Trophoblast cell (in vitro differentiated cells and primary cell): ENCODE measurements at regions not wholly inside any gene's neighbourhood (a gene's known extent, or its start where the extent isn't known, plus 50 kb on each side); places are given as distances from the start of the nearest gene placed in this dataset.
A peak's percentile ranks its signal among the peaks of the same experiment; 100 is the strongest.

Experiments used
- DNase-seq, 2 donors: peaks; one replicate each; pipeline ENCODE4 v3.0.0-alpha.2; 2016
- H2AFZ ChIP-seq: 2 replicates; pipeline ENCODE4 v1.6.1; 2013; ENCODE audit warnings: low read length, moderate library complexity, mild to moderate bottlenecking; ENCODE audit not compliant: insufficient read depth, poor library complexity
- H2AK5ac ChIP-seq: 2 replicates; pipeline ENCODE4 v1.6.1; 2013; ENCODE audit warnings: mild to moderate bottlenecking, low read length
- H2BK120ac ChIP-seq: 2 replicates; pipeline ENCODE4 v1.6.1; 2013; ENCODE audit warnings: low read length, mild to moderate bottlenecking, moderate library complexity; ENCODE audit not compliant: insufficient read depth, poor library complexity
- H2BK12ac ChIP-seq: 2 replicates; pipeline ENCODE4 v1.6.1; 2013; ENCODE audit warnings: mild to moderate bottlenecking, low read length, moderate library complexity
- H2BK5ac ChIP-seq: 2 replicates; pipeline ENCODE4 v1.6.1; 2013; ENCODE audit warnings: low read length, low read depth, moderate library complexity, mild to moderate bottlenecking; ENCODE audit not compliant: poor library complexity
- H3K14ac ChIP-seq: 2 replicates; pipeline ENCODE4 v1.6.1; 2013; ENCODE audit warnings: mild to moderate bottlenecking, low read length
- H3K18ac ChIP-seq: 2 replicates; pipeline ENCODE4 v1.6.1; 2013; ENCODE audit warnings: mild to moderate bottlenecking, low read length
- H3K23ac ChIP-seq: 2 replicates; pipeline ENCODE4 v1.6.1; 2013; ENCODE audit warnings: low read length
- H3K27ac ChIP-seq: 2 replicates; pipeline ENCODE4 v1.5.1; 2013; ENCODE audit warnings: low read depth, mild to moderate bottlenecking, inconsistent platforms, low read length, moderate library complexity
- H3K27me3 ChIP-seq: 2 replicates; pipeline ENCODE4 v1.6.1; 2013; ENCODE audit warnings: inconsistent platforms, mild to moderate bottlenecking, low read length, moderate library complexity; ENCODE audit not compliant: insufficient read depth
- H3K36me3 ChIP-seq, 2 experiments: 1 replicate in 1 of 2; 2 replicates in 1 of 2; pipeline ENCODE4 v1.6.1; 2013; ENCODE audit warnings: low read length in 2 of 2, mild to moderate bottlenecking in 2 of 2, moderate library complexity in 1 of 2; ENCODE audit not compliant: insufficient read depth in 2 of 2, control insufficient read depth in 1 of 2
- H3K4ac ChIP-seq: 2 replicates; pipeline ENCODE4 v1.6.1; 2013; ENCODE audit warnings: low read depth, mild to moderate bottlenecking, low read length, moderate library complexity
- H3K4me1 ChIP-seq, 2 experiments: 1 replicate in 1 of 2; 2 replicates in 1 of 2; pipeline ENCODE4 v1.6.1; 2013; ENCODE audit warnings: low read length in 2 of 2, mild to moderate bottlenecking in 2 of 2, moderate library complexity in 1 of 2; ENCODE audit not compliant: insufficient read depth in 2 of 2, control insufficient read depth in 1 of 2
- H3K4me2 ChIP-seq: 2 replicates; pipeline ENCODE4 v1.6.1; 2013; ENCODE audit warnings: inconsistent platforms, mild to moderate bottlenecking, low read length, moderate library complexity
- H3K4me3 ChIP-seq: 2 replicates; pipeline ENCODE4 v1.5.1; 2013; ENCODE audit warnings: mild to moderate bottlenecking, low read depth, low read length, inconsistent platforms
- H3K79me1 ChIP-seq: one replicate; pipeline ENCODE4 v1.6.1; 2013; ENCODE audit warnings: low read length
- H3K79me2 ChIP-seq: 2 replicates; pipeline ENCODE4 v1.6.1; 2013; ENCODE audit warnings: low read length, mild to moderate bottlenecking; ENCODE audit not compliant: control insufficient read depth, insufficient read depth, poor library complexity
- H3K9ac ChIP-seq: 2 replicates; pipeline ENCODE4 v1.6.1; 2013; ENCODE audit warnings: mild to moderate bottlenecking, low read length
- H3K9me3 ChIP-seq: 2 replicates; pipeline ENCODE4 v1.6.1; 2013; ENCODE audit warnings: low read depth, mild to moderate bottlenecking, control low read depth, inconsistent platforms, low read length; ENCODE audit not compliant: insufficient read depth
- H4K12ac ChIP-seq: 2 replicates; pipeline ENCODE4 v1.6.1; 2013; ENCODE audit warnings: low read depth, mild to moderate bottlenecking, low read length, moderate library complexity
- H4K8ac ChIP-seq: 2 replicates; pipeline ENCODE4 v1.6.1; 2013; ENCODE audit warnings: low read depth, mild to moderate bottlenecking, low read length, moderate library complexity
- H4K91ac ChIP-seq: one replicate; pipeline ENCODE4 v1.6.1; 2013; ENCODE audit warnings: low read depth, mild to moderate bottlenecking, low read length, moderate library complexity
- WGBS: extraction: QIAGEN DNeasy Blood & Tissue Kit; methylation state at CpG from one replicate; pipeline ENCODE4 v1.1.7; 2013; ENCODE audit warnings: missing lambda C conversion rate; ENCODE audit not compliant: insufficient read length, insufficient coverage; ENCODE audit errors: extremely low coverage; 5-methylcytosine and 5-hydroxymethylcytosine counted together

DNA sequence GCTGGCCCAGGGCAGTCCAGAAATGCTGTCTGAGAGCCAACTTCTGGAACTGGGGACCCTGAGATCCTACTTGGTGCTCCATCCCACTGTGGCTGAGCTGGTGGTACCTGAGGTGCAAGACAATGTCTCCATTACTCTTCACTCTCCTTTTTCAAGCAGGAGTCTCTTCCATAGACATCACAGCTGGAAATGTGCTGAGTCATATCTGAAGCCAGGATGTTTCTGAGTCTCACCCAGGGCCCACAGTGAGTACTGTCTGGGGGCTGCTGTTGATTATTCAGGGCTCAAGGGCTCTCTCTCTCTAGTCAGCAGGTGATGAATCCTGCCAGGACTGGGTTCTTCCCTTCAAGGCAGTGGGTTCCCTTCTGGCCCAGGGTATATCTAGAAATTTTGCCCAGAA lies 145.2 kb upstream of the TAS2R1 start:
- H3K4me3 ChIP-seq = no peak overlapping the region
- H4K12ac ChIP-seq = no peak overlapping the region
- peak overlapping the region; percentile 2 for H3K4ac ChIP-seq
- peaks cover 15% of the 10 kb centered on the region for H3K79me1 ChIP-seq
- no peak overlapping the region for H3K9ac ChIP-seq
- peak overlapping the region; percentile 3 for H3K18ac ChIP-seq
- peak overlapping the region; percentile 76 for H4K91ac ChIP-seq
- no peak overlapping the region for H3K23ac ChIP-seq
- H2AFZ ChIP-seq = no peak overlapping the region
- H3K36me3 ChIP-seq = no peaks in the 10 kb centered on the region
- H2AK5ac ChIP-seq = peak overlapping the region; percentile 20
- H3K27me3 ChIP-seq = no peaks in the 10 kb centered on the region
- H3K4me1 ChIP-seq = peaks cover 10 to 11% of the 10 kb centered on the region in 2 experiments
- no peak overlapping the region for H4K8ac ChIP-seq
- peak overlapping the region; percentile 31 for H2BK12ac ChIP-seq
- H3K14ac ChIP-seq = peak overlapping the region; percentile 93
- peaks cover 4% of the 10 kb centered on the region for H3K79me2 ChIP-seq
- H2BK5ac ChIP-seq = peak overlapping the region; percentile 89
- peak overlapping the region; percentile 92 for H2BK120ac ChIP-seq
- H3K4me2 ChIP-seq = no peak overlapping the region
- no peak overlapping the region for H3K27ac ChIP-seq
- no peak for DNase-seq
- no peaks in the 10 kb centered on the region for H3K9me3 ChIP-seq

DNA sequence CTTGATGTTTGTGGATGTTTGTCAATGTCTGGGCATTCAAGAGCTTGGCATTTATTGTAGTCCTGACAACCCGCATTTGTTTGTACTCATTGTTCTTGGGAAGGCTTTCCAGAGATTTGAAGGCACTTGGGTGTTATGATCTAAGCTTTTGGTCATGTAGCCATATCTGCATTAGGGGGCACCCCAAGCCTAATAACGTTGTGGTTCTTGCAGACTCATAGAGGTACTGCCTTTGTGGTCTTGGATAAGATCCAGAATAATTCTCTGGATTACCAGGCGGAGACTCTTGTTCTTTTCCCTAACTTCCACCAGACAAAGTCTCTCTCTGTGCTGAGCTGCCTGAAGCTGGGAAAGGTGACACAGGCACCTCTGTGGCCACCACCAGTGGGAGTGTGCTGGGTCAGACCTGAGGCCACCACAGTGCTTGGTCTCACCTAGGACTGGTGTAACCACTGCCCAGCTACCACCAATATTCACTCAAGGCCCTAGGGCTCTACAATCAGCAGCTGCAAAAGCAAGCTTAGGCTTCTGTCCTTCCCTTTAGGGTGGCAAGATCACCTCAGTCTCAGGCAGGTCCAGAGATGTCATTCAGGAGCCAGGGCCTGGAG lies 144.4 kb upstream of the TAS2R1 start:
- Histone ChIP-seq H3K4me1 (peaks cover 10 to 11% of the 10 kb centered on the region in 2 experiments), H3K79me1 (peaks cover 15% of the 10 kb centered on the region), H3K27me3 (no peaks in the 10 kb centered on the region)

DNA sequence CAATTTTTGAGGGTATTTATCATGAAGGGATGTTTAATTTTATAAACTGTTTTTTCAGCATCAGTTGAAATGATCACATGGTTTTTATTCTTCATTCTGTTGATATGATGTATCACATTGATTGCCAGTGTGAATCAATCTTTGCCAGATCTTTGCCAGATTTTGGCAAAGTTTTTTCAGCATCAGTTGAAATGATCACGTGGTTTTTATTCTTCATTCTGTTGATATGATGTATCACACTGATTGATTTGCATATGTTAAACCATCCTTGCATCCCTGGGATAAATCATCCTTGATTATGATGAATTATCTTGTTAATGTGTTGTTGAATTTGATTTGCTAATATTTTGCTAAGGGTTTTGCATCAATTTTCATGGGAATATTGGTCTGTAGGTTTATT lies 140.9 kb upstream of the TAS2R1 start:
- WGBS = no CpG with 5 or more reads among the region's 1 CpG
- Histone ChIP-seq H3K79me2 (peaks cover 4% of the 10 kb centered on the region), H3K36me3 (no peaks in the 10 kb centered on the region), H3K18ac (no peak overlapping the region), H2BK120ac (no peak overlapping the region), H2AK5ac (no peak overlapping the region), H3K27ac (no peak overlapping the region), H2BK12ac (no peak overlapping the region), H3K9me3 (peaks cover 2% of the 10 kb centered on the region), H3K27me3 (no peaks in the 10 kb centered on the region), H2BK5ac (no peak overlapping the region), H3K4me3 (no peak overlapping the region), H3K14ac (no peak overlapping the region), H4K91ac (no peak overlapping the region), H3K4ac (no peak overlapping the region), H4K12ac (no peak overlapping the region), H3K9ac (no peak overlapping the region), H2AFZ (no peak overlapping the region), H3K23ac (no peak overlapping the region), H3K4me2 (no peak overlapping the region), H3K4me1 (peaks cover 13 to 14% of the 10 kb centered on the region in 2 experiments), H4K8ac (no peak overlapping the region), H3K79me1 (peaks cover 17% of the 10 kb centered on the region)
- no peak for DNase-seq

More for the DNA sequence above, 144.4 kb upstream of the TAS2R1 start:
- H3K27ac ChIP-seq = peak overlapping the region; percentile 33
- H3K9ac ChIP-seq = no peak overlapping the region
- WGBS = no CpG with 5 or more reads among the region's 3 CpGs
- H2BK120ac ChIP-seq = peak overlapping the region; percentile 92
- peaks cover 4% of the 10 kb centered on the region for H3K79me2 ChIP-seq
- H3K4me3 ChIP-seq = no peak overlapping the region
- H2BK12ac ChIP-seq = peak overlapping the region; percentile 31
- peak overlapping the region; percentile 87 for H3K18ac ChIP-seq
- H2AK5ac ChIP-seq = peak overlapping the region; percentile 8
- H4K8ac ChIP-seq = peak overlapping the region; percentile 55
- DNase-seq = peak in 1 of 2 donors; percentile 30
- peak overlapping the region; percentile 72 for H3K4ac ChIP-seq
- no peak overlapping the region for H3K23ac ChIP-seq
- H2AFZ ChIP-seq = peak overlapping the region; percentile 31
- no peaks in the 10 kb centered on the region for H3K9me3 ChIP-seq
- peak overlapping the region; percentile 93 for H3K14ac ChIP-seq
- peak overlapping the region; percentile 89 for H2BK5ac ChIP-seq
- peak overlapping the region; percentile 71 for H4K12ac ChIP-seq
- peak overlapping the region; percentile 76 for H4K91ac ChIP-seq
- no peaks in the 10 kb centered on the region for H3K36me3 ChIP-seq
- no peak overlapping the region for H3K4me2 ChIP-seq

GRCh38 chr5:9766581-9766980 lies 136.4 kb upstream of the TAS2R1 start:
- H4K91ac ChIP-seq = no peak overlapping the region
- no peaks in the 10 kb centered on the region for H3K36me3 ChIP-seq
- H3K4me2 ChIP-seq = no peak overlapping the region
- H3K27me3 ChIP-seq = no peaks in the 10 kb centered on the region
- no peak overlapping the region for H4K12ac ChIP-seq
- no peak overlapping the region for H2AFZ ChIP-seq
- no peak overlapping the region for H3K18ac ChIP-seq
- no peak overlapping the region for H2BK5ac ChIP-seq
- H3K27ac ChIP-seq = no peak overlapping the region
- no peak overlapping the region for H3K4ac ChIP-seq
- peak overlapping the region; percentile 4 for H2BK120ac ChIP-seq
- no peak overlapping the region for H2BK12ac ChIP-seq
- H2AK5ac ChIP-seq = no peak overlapping the region
- peaks cover 3 to 7% of the 10 kb centered on the region in 2 experiments for H3K4me1 ChIP-seq
- H3K9ac ChIP-seq = no peak overlapping the region
- no peak overlapping the region for H3K4me3 ChIP-seq
- peaks cover 2% of the 10 kb centered on the region for H3K9me3 ChIP-seq
- no peak overlapping the region for H3K14ac ChIP-seq
- no peak overlapping the region for H3K23ac ChIP-seq
- no peaks in the 10 kb centered on the region for H3K79me2 ChIP-seq
- no peak overlapping the region for H4K8ac ChIP-seq
- H3K79me1 ChIP-seq = peaks cover 3% of the 10 kb centered on the region
- WGBS = no CpG with 5 or more reads among the region's 3 CpGs
- peak; percentile 50 to 61 for DNase-seq
